SHP77 (cell line): ENCODE measurements at regions not wholly inside any gene's neighbourhood (a gene's known extent, or its start where the extent isn't known, plus 50 kb on each side); places are given as distances from the start of the nearest gene placed in this dataset.
A peak's percentile ranks its signal among the peaks of the same experiment; 100 is the strongest.

Experiments
- DNase-seq, 2 experiments: peaks; one replicate each; lab custom pipeline; 2025; lab: John Stamatoyannopoulos, UW

GRCh38 chr18:57991552-57991951 is 52.5 kb upstream of the NEDD4L start:
- DNase-seq, result no peak

DNA sequence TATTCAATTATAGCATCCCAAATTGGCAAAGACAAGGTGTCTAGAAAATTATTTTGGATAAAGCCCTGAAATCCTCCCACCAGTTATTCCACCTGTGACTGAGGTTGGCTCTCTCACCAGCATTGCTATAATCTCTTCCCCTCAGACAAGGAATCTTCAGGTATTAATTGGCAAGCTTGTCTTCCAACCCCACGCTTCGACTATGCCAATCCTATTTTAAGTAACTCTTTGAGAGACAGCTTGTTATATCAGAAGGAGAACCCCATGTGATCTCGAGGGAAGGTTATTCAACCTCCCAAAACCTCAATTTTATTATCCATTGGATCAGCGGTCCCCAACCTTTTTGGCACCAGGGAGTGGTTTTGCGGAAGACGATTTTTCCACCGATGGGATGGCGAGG is 54.5 kb upstream of the NEDD4L start:
- no peak for DNase-seq

DNA sequence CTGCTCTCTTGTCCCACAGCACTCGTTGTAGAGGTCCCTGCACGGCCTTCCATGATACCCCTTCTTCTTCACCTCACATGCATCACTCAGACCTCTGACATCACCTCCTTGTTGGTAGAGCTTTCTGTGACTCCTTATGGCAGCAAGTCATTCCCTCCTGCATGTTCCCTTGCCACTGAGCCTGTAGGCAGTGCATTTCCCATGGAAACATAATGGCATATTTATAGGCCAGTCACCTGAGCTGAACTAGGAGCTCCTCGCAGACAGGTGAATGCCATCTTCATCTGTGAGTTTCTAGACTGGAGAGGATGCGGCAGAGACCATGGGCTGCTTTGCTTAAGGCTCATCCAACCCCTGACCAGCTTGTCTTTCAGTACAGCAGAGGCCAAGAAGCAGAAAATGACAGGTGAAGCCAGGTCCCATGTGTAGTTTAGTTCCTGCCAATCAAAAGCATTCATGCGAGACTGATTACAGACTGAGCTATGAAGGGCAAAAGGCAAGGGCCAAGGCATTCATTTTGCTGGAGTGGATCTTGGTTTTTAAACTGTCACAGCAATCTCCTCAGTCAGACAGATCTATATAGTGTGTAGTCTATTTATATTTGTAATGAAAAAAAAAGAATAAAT is 59.4 kb upstream of the NEDD4L start:
- no peak for DNase-seq

- DNase-seq, result no peak
These were observed 60.1 kb upstream of the NEDD4L start for GRCh38 chr18:57983965-57984364.

DNA sequence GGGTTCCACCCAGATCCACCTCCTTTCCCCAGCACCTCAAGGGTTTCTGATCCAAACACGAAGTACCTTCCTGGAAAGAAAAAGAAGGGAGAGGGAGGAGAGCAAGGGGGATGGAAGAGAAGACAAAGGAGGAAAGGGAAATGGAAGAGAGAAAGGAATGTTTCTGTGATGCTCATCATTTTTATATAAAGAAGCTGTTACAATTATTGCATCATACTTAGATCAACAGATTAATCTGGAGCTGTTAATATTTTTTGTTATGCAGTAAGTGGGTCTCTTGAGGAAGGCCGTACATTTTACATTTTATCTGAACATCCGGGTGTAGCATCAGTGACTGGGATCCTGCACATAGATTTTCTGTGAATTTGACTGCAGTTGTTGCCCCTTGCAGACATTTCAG is 60.6 kb upstream of the NEDD4L start:
- DNase-seq, result no peak

- DNase-seq, result no peak
These were observed 61.5 kb upstream of the NEDD4L start for GRCh38 chr18:57982372-57983021.

- no peak for DNase-seq
These were observed 62.6 kb upstream of the NEDD4L start for GRCh38 chr18:57981308-57982028.

DNA sequence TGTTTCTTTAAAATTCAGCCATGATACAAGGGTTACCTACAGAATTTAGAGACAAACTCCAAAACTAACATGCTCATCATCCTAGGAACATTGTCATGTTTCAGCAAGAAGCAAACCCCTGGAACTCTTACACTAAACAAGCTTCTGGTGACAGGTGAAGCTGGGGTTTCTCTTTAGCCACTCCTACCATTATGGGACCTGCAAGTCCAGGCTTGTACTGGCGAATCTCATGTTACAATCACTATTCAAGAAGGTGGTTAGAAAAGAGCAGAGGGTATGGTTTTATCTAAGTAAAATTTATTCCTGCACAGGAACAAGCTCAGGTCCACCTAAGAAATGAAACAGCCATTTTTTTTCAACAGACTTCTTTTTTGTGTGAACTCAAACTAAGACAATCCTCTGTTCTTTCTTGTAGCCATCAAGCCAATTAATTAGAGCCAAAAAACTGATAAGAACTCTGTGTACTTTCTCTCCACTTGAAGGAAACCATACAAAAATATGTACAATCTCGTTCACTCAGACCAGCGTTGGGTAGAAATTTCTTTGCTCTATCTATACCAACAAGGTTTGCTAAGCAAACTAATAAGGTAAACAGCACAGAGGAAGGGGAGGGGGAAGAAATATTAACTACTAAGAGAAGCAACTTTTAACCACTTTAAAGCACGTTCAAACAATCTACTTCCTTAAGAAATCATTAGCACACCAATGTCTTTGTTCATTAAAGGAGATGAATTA is 63.3 kb upstream of the NEDD4L start:
- peak; percentile 52 to 54 for DNase-seq

GRCh38 chr18:57976230-57976773 is 67.7 kb upstream of the NEDD4L start:
- DNase-seq, result no peak

DNA sequence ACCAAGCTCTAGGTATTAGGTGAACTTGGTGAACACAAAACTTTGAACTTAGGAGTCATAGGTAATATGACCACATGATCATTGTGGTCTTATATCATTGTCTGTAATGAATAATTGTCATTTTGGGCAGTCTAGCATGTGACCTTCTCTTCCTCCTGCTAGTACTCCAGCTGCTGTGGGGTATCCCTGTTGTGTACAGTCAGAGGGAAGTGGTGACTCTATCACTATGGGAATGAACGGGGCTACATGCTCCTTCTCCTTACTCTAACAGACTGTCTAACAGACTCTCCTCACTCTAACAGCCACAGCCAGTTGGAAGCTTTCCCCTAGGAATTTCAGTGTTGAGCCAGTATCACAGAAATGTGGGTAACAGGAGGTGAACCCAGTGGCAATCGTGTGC is 68.2 kb upstream of the NEDD4L start:
- DNase-seq, result no peak

DNA sequence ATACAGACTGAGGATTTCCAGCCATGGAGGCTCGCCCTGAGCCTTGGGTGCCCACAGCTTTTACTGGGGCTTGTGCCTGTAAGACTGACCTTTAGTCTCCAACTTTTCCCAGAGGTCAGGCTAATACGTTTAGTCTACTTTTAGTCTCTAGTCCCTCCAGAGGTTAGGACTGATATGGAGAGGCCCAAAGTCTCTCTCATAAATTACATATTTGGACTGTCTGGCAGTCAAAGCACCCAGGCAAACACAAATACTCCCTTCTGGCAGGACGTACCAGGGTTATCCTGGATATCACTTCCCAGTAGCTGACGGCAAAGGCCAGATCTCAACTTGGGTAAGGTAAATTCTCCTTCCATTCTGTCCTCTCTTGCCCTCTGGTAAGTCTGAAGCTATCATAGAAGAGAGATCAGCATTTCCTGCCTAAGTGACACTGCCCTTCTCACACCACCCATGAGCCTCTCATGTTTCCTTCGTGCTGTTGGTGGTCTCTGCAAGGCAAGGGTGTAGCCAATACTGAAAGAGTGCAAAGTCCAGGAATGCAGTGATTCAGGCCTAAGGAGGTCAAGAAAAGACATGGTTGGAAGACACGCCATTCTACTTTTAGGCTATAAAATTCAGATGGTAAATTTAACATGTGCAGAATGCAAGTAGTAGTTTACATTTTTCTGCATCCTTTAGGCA is 69.3 kb upstream of the NEDD4L start:
- no peak for DNase-seq

DNA sequence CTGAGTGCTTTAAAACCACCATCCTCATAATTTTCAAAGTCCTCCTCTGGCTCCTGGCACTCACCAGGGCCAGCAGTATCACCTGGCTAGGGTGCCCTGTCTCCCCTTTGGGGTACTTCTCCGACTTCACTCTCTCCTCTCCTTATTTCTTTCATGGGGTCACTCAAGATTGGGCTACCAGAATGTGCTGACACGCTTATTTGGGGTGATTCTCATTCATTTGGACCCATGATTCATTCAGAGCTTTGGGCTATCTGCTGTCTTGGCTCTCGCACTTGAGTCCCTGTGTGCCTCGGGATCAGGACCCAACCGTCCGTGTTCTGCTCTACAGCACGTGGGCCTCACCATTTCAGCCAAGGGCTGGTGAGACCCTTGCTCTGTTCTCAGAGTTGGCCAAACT is 70.1 kb upstream of the NEDD4L start:
- DNase-seq, result no peak

DNA sequence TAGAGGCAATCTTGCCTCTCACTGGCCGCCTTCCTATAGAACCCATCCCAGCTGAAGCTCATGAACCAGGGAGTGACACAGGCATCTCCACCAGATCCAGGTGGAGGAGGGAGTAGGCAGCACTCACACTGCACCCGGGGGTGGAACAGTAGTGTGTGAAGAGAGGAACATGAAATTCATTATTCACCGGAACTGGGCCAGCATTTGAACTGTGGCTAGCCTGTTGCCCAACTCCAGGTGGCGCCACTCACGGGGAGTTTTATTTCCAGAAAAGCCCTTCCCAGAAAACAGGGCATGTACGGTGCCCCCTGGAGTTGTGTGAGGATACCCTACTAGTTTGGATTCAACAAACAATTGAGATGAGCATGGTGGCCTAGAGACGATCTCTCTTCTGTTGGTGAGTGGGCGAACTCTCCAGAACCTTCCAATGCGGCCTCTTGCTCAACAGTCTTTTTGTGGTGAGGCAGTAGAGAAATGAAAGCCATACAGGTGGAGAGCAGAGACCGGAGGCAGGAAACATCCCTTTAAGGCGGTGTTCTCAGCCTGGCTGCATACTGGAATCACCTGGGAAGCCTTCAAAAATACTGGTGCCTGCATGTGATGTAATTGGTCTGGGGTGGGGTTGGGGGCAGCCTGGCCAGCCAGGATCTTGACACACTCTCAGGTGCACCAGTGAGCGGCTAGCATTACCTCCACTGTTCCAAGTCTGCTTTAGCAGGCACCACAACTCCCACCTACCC is 73.5 kb upstream of the NEDD4L start:
- DNase-seq, result no peak

DNA sequence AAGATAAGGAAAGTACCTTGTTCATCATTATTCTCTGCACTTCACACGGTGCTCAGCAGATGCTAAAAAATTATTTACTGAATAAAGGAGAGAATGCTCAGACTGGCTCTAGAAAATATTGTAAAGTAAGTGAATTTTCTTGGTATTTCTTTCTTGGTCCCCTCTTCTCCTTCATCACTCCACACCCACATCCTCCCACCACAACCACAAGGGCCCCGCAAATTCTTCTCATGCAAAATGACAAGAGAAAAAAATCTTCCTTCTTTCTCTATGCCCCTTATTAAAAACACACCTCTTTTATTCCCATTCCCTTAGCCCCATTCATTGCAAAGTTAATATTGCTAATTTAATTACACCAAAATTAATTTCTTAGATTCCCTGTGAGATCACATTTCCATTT is 74.2 kb upstream of the NEDD4L start:
- no peak for DNase-seq

GRCh38 chr18:57965246-57965645 is 78.8 kb upstream of the NEDD4L start:
- DNase-seq, result no peak

- DNase-seq, result no peak
These were observed 82.0 kb upstream of the NEDD4L start for GRCh38 chr18:57961876-57962505.

DNA sequence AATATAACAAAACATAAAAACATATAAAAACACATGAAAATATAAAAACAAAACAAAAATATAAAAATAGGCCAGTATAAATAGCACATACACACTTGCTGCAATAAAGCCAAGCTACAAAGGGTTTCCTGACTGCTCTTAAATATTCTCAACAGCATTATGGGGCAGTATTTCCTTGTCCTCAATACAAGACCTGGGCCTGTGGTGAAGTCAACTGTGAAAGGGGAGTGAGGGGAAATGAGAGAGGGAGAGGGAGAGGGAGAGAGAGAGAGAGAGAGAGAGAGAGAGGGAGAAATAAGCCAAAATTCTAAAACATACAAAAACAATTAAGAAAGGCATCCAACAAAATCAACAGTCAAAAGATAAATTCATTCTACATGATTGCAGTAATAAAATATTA is 82.6 kb upstream of the NEDD4L start:
- DNase-seq, result no peak

- peak; percentile 40 to 61 for DNase-seq
These were observed 84.7 kb upstream of the NEDD4L start for GRCh38 chr18:57959278-57959677.

DNA sequence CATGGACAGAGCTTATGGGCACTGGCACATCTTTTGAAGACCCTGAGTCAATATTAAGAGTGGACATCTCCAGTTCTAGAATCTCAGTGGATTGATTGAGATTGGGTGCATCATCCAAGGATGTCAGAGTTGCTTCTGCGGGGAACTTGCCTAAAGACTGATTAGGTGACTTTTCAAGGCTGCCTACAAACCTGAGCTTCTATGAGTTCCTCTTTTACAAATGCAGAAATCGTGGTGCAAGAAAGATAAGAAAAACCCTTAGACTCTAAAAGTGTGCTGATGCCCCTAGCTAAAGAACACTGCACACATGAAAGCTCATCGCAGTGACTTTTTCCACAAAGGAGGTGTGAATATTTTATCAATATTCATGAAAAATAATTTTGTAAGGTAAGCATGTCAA is 86.8 kb upstream of the NEDD4L start:
- no peak for DNase-seq

DNA sequence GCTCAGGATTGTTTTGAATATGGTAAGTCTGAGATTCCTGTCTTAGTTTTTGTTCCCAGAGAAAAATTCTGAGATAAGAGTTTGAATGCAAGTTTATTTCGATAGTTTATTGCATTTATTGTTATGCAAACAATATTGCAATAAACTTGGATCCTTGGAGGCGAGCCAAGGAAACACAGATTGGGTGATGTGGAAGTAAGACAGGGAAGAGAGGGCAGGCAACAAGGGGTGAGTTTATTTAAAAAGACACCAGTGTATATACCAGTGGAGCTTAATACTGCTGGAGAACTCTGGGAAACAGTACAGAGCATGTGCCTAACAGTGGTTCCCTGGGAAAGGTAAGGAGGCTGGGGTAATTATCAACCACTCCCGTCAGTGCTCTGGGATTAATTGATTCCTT is 87.5 kb upstream of the NEDD4L start:
- no peak for DNase-seq

GRCh38 chr18:57954935-57955334 is 89.1 kb upstream of the NEDD4L start:
- no peak for DNase-seq
